Large intestine (tissue), 3 donors: ENCODE measurements at regions not wholly inside any gene's neighbourhood (a gene's known extent, or its start where the extent isn't known, plus 50 kb on each side); places are given as distances from the start of the nearest gene placed in this dataset.

Source experiments
- DNase-seq, 2 donors: peaks; one replicate each; pipeline versions ENCODE4 v3.0.0 to v3.0.0-alpha.2; 2013
- H3K27ac ChIP-seq: one replicate; pipeline ENCODE4 v1.5.1; 2013; ENCODE audit warnings: low read length
- H3K27me3 ChIP-seq: 2 replicates; pipeline ENCODE4 v1.6.1; 2013; ENCODE audit warnings: low read length; ENCODE audit not compliant: control insufficient read depth, insufficient read depth
- H3K36me3 ChIP-seq: 2 replicates; pipeline ENCODE4 v1.6.1; 2013; ENCODE audit warnings: low read length; ENCODE audit not compliant: control insufficient read depth, insufficient read depth
- H3K4me1 ChIP-seq: one replicate; pipeline ENCODE4 v1.6.1; 2013; ENCODE audit warnings: low read length; ENCODE audit not compliant: control insufficient read depth, insufficient read depth
- H3K4me3 ChIP-seq: one replicate; pipeline ENCODE4 v1.5.1; 2013; ENCODE audit warnings: low read length
- H3K9me3 ChIP-seq: one replicate; pipeline ENCODE4 v1.6.1; 2013; ENCODE audit warnings: mild to moderate bottlenecking, low read depth, low read length, moderate library complexity; ENCODE audit not compliant: control insufficient read depth
- WGBS: methylation state at CpG from one replicate; pipeline ENCODE4 v1.1.5; 2013; ENCODE audit warnings: low lambda C conversion rate; ENCODE audit not compliant: insufficient coverage; 5-methylcytosine and 5-hydroxymethylcytosine counted together

- Histone ChIP-seq H3K9me3 (peaks cover 4% of the 10 kb centered on the region), H3K36me3 (no peaks in the 10 kb centered on the region), H3K27me3 (no peaks in the 10 kb centered on the region), H3K27ac (no peak overlapping the region), H3K4me3 (no peak overlapping the region), H3K4me1 (no peaks in the 10 kb centered on the region)
- DNase-seq = no peak
- WGBS = 90% methylated on average over 2 of the region's 2 CpGs
Observed at GRCh38 chr5:98053170-98053569, 720.3 kb upstream of the RGMB start.

- Histone ChIP-seq H3K4me1 (no peaks in the 10 kb centered on the region), H3K9me3 (no peaks in the 10 kb centered on the region), H3K27ac (no peak overlapping the region), H3K36me3 (no peaks in the 10 kb centered on the region), H3K27me3 (no peaks in the 10 kb centered on the region), H3K4me3 (no peak overlapping the region)
- DNase-seq = no peak
Observed at GRCh38 chr5:98060148-98060547, 713.3 kb upstream of the RGMB start.

- no peak overlapping the region for H3K4me3 ChIP-seq
- no peaks in the 10 kb centered on the region for H3K27me3 ChIP-seq
- DNase-seq = no peak
- 25% methylated on average over 1 of the region's 6 CpGs for WGBS
- H3K36me3 ChIP-seq = no peaks in the 10 kb centered on the region
- no peaks in the 10 kb centered on the region for H3K9me3 ChIP-seq
- no peak overlapping the region for H3K27ac ChIP-seq
- no peaks in the 10 kb centered on the region for H3K4me1 ChIP-seq
Observed at GRCh38 chr5:98064118-98064685, 709.3 kb upstream of the RGMB start.

- Histone ChIP-seq H3K4me3 (no peak overlapping the region), H3K27me3 (no peaks in the 10 kb centered on the region), H3K27ac (no peak overlapping the region), H3K9me3 (no peaks in the 10 kb centered on the region), H3K36me3 (no peaks in the 10 kb centered on the region), H3K4me1 (no peaks in the 10 kb centered on the region)
- DNase-seq = no peak
- WGBS = no CpG with 5 or more reads among the region's 1 CpG
Observed at GRCh38 chr5:98065261-98065909, 708.1 kb upstream of the RGMB start.

- no peak for DNase-seq
- Histone ChIP-seq H3K27ac (no peak overlapping the region), H3K36me3 (no peaks in the 10 kb centered on the region), H3K4me1 (no peaks in the 10 kb centered on the region), H3K9me3 (no peaks in the 10 kb centered on the region), H3K4me3 (no peak overlapping the region), H3K27me3 (no peaks in the 10 kb centered on the region)
Observed at GRCh38 chr5:98066910-98067309, 706.6 kb upstream of the RGMB start.

- no CpG with 5 or more reads among the region's 1 CpG for WGBS
- no peak for DNase-seq
Observed at GRCh38 chr5:98069876-98070512, 703.5 kb upstream of the RGMB start.

GRCh38 chr5:98072921-98073320 is 700.5 kb upstream of the RGMB start:
- no peak overlapping the region for H3K27ac ChIP-seq
- H3K27me3 ChIP-seq = no peaks in the 10 kb centered on the region
- H3K4me3 ChIP-seq = no peak overlapping the region
- no peak for DNase-seq
- 96% methylated on average over 3 of the region's 3 CpGs for WGBS
- H3K9me3 ChIP-seq = no peaks in the 10 kb centered on the region
- H3K4me1 ChIP-seq = no peaks in the 10 kb centered on the region
- no peaks in the 10 kb centered on the region for H3K36me3 ChIP-seq

More at GRCh38 chr5:98069876-98070512, 703.5 kb upstream of the RGMB start:
- no peaks in the 10 kb centered on the region for H3K9me3 ChIP-seq
- no peaks in the 10 kb centered on the region for H3K36me3 ChIP-seq
- no peak overlapping the region for H3K27ac ChIP-seq
- H3K27me3 ChIP-seq = no peaks in the 10 kb centered on the region
- no peaks in the 10 kb centered on the region for H3K4me1 ChIP-seq
- H3K4me3 ChIP-seq = no peak overlapping the region

GRCh38 chr5:98076501-98076900 is 697.0 kb upstream of the RGMB start:
- Histone ChIP-seq H3K27me3 (no peaks in the 10 kb centered on the region), H3K4me1 (no peaks in the 10 kb centered on the region), H3K4me3 (no peak overlapping the region), H3K36me3 (no peaks in the 10 kb centered on the region), H3K27ac (no peak overlapping the region), H3K9me3 (no peaks in the 10 kb centered on the region)
- 100% methylated on average over 1 of the region's 2 CpGs for WGBS
- DNase-seq = no peak

- Histone ChIP-seq H3K4me3 (no peak overlapping the region), H3K9me3 (no peaks in the 10 kb centered on the region), H3K27me3 (no peaks in the 10 kb centered on the region), H3K27ac (no peak overlapping the region), H3K36me3 (no peaks in the 10 kb centered on the region), H3K4me1 (no peaks in the 10 kb centered on the region)
- DNase-seq = no peak
- 100% methylated on average over 1 of the region's 4 CpGs for WGBS
Observed at GRCh38 chr5:98085593-98085992, 687.9 kb upstream of the RGMB start.

GRCh38 chr5:98095072-98095471 is 678.4 kb upstream of the RGMB start:
- no peaks in the 10 kb centered on the region for H3K4me1 ChIP-seq
- H3K36me3 ChIP-seq = no peaks in the 10 kb centered on the region
- WGBS = 58% methylated on average over 3 of the region's 3 CpGs
- no peaks in the 10 kb centered on the region for H3K27me3 ChIP-seq
- H3K9me3 ChIP-seq = no peaks in the 10 kb centered on the region
- no peak for DNase-seq
- H3K4me3 ChIP-seq = no peak overlapping the region
- no peak overlapping the region for H3K27ac ChIP-seq

GRCh38 chr5:98096155-98096554 is 677.3 kb upstream of the RGMB start:
- no peak for DNase-seq
- WGBS = no CpG with 5 or more reads among the region's 1 CpG
- Histone ChIP-seq H3K4me1 (no peaks in the 10 kb centered on the region), H3K9me3 (no peaks in the 10 kb centered on the region), H3K27ac (no peak overlapping the region), H3K36me3 (no peaks in the 10 kb centered on the region), H3K4me3 (no peak overlapping the region), H3K27me3 (no peaks in the 10 kb centered on the region)
